Gastrocnemius medialis (tissue), 4 donors: ENCODE measurements at regions not wholly inside any gene's neighbourhood (a gene's known extent, or its start where the extent isn't known, plus 50 kb on each side); places are given as distances from the start of the nearest gene placed in this dataset.

Source experiments
- CTCF ChIP-seq, 5 experiments: fragments of 450-650 bp in 3 of 5; fragments of 200-600 bp in 2 of 5; sonication (generic) in 2 of 5; IDR thresholded peaks in 4 of 5; conservative IDR thresholded peaks in 1 of 5; 1 replicate in 4 of 5; 2 replicates in 1 of 5; pipeline ENCODE4 v1.5.1; 2016 to 2019; ENCODE audit warnings: antibody characterized with exemption in 5 of 5, mild to moderate bottlenecking in 3 of 5, moderate library complexity in 3 of 5
- POLR2A ChIP-seq, 2 donors: fragments of 450-650 bp; IDR thresholded peaks; one replicate each; pipeline ENCODE4 v1.6.1; 2017; ENCODE audit warnings: antibody characterized with exemption in 2 of 2, mild to moderate bottlenecking in 2 of 2, moderate library complexity in 2 of 2

GRCh38 chr19:30848636-30849425 lies 476.6 kb downstream of the ZNF536 start:
- no peak for TF ChIP-seq CTCF (IDR thresholded peaks at IDR 0.05 in 4 of 5, conservative IDR thresholded peaks at IDR 0.05 in 1 of 5)
- no peak for TF ChIP-seq POLR2A (IDR thresholded peaks at IDR 0.05)
